ENCODE measurements at regions not wholly inside any gene's neighbourhood (a gene's known extent, or its start where the extent isn't known, plus 50 kb on each side); places are given as distances from the start of the nearest gene placed in this dataset.

DNA sequence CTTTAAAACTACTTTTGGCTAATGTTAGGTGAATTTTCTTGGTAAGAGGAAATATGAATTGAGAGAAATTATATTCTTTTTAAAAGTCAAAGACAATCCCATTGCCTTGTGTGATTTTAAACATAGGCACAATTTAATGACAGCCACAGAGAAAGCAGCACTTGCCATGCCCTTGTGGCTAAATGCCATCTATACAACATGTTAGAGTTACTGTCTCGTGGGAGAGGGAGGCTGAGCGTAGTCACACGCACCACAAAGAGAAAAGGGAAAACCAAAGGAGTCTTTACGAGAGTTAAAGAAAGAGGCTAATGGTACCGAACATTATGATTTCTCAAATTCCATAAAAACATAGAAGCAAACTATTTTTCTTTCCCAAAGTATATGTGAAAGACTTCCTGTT is 537.9 kb downstream of the PTPRC start:
- TF ChIP-seq SIN3A (IDR thresholded peaks at IDR 0.05; ENCODE audit: borderline replicate concordance, insufficient read depth, low read length) (no peak), POLR2AphosphoS5 (IDR thresholded peaks at IDR 0.05; ENCODE audit: low read depth, low read length) (no peak), TAF1 (IDR thresholded peaks at IDR 0.05; ENCODE audit: borderline replicate concordance, insufficient read depth, low read length) (no peak), FOXP2 (optimal IDR thresholded peaks at IDR 0.05; ENCODE audit: borderline replicate concordance, extremely low read depth, extremely low read length, insufficient read depth) (no peak)
- TF ChIP-seq, protein P1, sequence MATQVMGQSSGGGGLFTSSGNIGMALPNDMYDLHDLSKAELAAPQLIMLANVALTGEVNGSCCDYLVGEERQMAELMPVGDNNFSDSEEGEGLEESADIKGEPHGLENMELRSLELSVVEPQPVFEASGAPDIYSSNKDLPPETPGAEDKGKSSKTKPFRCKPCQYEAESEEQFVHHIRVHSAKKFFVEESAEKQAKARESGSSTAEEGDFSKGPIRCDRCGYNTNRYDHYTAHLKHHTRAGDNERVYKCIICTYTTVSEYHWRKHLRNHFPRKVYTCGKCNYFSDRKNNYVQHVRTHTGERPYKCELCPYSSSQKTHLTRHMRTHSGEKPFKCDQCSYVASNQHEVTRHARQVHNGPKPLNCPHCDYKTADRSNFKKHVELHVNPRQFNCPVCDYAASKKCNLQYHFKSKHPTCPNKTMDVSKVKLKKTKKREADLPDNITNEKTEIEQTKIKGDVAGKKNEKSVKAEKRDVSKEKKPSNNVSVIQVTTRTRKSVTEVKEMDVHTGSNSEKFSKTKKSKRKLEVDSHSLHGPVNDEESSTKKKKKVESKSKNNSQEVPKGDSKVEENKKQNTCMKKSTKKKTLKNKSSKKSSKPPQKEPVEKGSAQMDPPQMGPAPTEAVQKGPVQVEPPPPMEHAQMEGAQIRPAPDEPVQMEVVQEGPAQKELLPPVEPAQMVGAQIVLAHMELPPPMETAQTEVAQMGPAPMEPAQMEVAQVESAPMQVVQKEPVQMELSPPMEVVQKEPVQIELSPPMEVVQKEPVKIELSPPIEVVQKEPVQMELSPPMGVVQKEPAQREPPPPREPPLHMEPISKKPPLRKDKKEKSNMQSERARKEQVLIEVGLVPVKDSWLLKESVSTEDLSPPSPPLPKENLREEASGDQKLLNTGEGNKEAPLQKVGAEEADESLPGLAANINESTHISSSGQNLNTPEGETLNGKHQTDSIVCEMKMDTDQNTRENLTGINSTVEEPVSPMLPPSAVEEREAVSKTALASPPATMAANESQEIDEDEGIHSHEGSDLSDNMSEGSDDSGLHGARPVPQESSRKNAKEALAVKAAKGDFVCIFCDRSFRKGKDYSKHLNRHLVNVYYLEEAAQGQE (IDR thresholded peaks at IDR 0.05; ENCODE audit: insufficient read depth in 1 of 2, low read depth in 2 of 2, low read length in 2 of 2): no peak

DNA sequence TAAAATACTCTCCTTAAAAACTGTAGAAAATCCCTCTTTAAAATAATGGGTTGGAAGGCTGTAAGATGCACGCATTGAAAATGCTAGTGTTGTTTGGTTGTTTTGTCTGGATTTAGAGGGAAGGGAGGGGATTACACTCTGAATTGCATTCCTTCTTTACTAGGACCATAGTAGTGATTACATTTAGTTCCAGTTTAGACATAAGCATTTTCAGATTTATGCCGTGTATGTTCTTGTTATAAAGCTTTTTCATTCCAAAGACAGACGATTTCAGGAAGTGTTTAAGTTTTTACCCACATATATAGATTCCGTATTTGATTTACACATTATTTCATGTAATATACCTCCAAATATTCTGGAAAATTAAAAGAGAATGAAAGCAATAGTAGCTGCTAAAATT is 538.4 kb downstream of the PTPRC start:
- TF ChIP-seq SIN3A (IDR thresholded peaks at IDR 0.05; ENCODE audit: borderline replicate concordance, insufficient read depth, low read length): no peak
- no peak for TF ChIP-seq POLR2AphosphoS5 (IDR thresholded peaks at IDR 0.05; ENCODE audit: low read depth, low read length)
- TF ChIP-seq, protein P1 (IDR thresholded peaks at IDR 0.05; ENCODE audit: insufficient read depth in 1 of 2, low read depth in 2 of 2, low read length in 2 of 2): no peak
- no peak for TF ChIP-seq TAF1 (IDR thresholded peaks at IDR 0.05; ENCODE audit: borderline replicate concordance, insufficient read depth, low read length)
- TF ChIP-seq FOXP2 (optimal IDR thresholded peaks at IDR 0.05; ENCODE audit: borderline replicate concordance, extremely low read depth, extremely low read length, insufficient read depth): no peak

DNA sequence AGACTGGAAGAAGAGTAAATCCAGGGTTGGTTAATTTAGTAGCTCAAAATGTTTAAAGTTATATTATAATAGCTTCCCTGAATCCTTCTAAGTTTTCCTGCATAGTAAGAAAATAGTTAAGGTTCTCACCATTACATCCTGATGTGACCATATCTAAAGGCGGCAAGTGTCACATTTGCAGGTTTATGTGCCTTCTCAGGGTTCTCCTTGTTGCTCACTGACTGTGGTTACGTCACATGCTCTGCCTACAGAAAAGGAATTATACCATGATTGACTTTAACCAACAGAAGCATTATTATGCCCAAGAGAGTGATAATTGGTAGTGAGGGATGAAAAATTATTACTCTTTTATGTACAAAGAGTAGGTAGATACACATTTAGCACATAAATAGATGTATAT is 539.8 kb downstream of the PTPRC start:
- TF ChIP-seq, protein P1 (IDR thresholded peaks at IDR 0.05; ENCODE audit: insufficient read depth in 1 of 2, low read depth in 2 of 2, low read length in 2 of 2): no peak
- TF ChIP-seq FOXP2 (optimal IDR thresholded peaks at IDR 0.05; ENCODE audit: borderline replicate concordance, extremely low read depth, extremely low read length, insufficient read depth) (no peak), POLR2AphosphoS5 (IDR thresholded peaks at IDR 0.05; ENCODE audit: low read depth, low read length) (no peak), SIN3A (IDR thresholded peaks at IDR 0.05; ENCODE audit: borderline replicate concordance, insufficient read depth, low read length) (no peak), TAF1 (IDR thresholded peaks at IDR 0.05; ENCODE audit: borderline replicate concordance, insufficient read depth, low read length) (no peak)

DNA sequence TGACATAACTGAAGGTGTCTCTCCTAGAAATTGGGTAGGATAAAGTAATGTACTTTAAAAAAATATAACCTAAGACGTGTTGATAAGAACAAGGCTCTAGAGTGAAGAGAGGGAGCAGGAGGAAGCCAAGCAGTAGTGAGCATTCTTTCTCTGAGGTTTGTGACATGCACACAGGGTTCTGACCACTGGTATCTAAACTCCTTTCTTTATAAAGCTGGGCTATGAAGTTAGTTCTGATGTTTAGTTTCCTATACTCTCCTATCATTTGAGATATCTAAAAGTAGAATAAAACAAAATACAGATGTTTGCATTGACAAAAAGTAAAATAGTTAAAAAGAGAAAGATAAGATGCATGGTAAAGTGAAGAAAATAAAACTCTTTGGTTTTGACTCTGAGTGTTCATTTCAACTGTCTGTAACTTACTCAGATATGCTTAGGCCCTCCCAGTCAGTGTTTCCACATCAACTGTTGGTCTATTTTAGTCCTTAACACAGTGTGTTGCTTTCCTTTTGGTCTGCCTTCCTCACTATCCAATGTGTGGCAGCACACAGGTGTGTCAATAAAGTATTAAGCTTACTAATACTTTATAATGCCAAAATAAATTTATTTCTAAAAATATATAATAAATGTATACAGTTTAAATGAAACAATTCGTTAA is 543.5 kb downstream of the PTPRC start:
- TF ChIP-seq SIN3A (IDR thresholded peaks at IDR 0.05; ENCODE audit: borderline replicate concordance, insufficient read depth, low read length) (no peak), TAF1 (IDR thresholded peaks at IDR 0.05; ENCODE audit: borderline replicate concordance, insufficient read depth, low read length) (no peak), FOXP2 (optimal IDR thresholded peaks at IDR 0.05; ENCODE audit: borderline replicate concordance, extremely low read depth, extremely low read length, insufficient read depth) (no peak), POLR2AphosphoS5 (IDR thresholded peaks at IDR 0.05; ENCODE audit: low read depth, low read length) (no peak)
- TF ChIP-seq, protein P1 (IDR thresholded peaks at IDR 0.05; ENCODE audit: insufficient read depth in 1 of 2, low read depth in 2 of 2, low read length in 2 of 2): no peak

Data from PFSK-1 (cell line).